ENCODE measurements at regions not wholly inside any gene's neighbourhood (a gene's known extent, or its start where the extent isn't known, plus 50 kb on each side); places are given as distances from the start of the nearest gene placed in this dataset.

GRCh38 chr7:367351-367901 is 77.5 kb downstream of the FOXL3 start:
- H3K27ac ChIP-seq = no peak overlapping the region
- no peaks in the 10 kb centered on the region for H3K36me3 ChIP-seq (ENCODE audit: control insufficient read depth, insufficient read depth, low read length)
- H3K79me2 ChIP-seq = no peaks in the 10 kb centered on the region
- H3K4me2 ChIP-seq (ENCODE audit: low read length) = no peak overlapping the region
- no peaks in the 10 kb centered on the region for H3K4me1 ChIP-seq
- H3K9ac ChIP-seq = no peak overlapping the region
- no peak for TF ChIP-seq CTCF (IDR thresholded peaks at IDR 0.05)
- H3K4me3 ChIP-seq (ENCODE audit: low read depth, low read length) = no peak overlapping the region
- H3K9me3 ChIP-seq (ENCODE audit: control insufficient read depth, low read length) = no peaks in the 10 kb centered on the region
- H3K27me3 ChIP-seq (ENCODE audit: control insufficient read depth, insufficient read depth, low read length) = no peaks in the 10 kb centered on the region
- H2AFZ ChIP-seq = no peak overlapping the region

- H3K9me3 ChIP-seq (ENCODE audit: control insufficient read depth, low read length) = no peaks in the 10 kb centered on the region
- H3K36me3 ChIP-seq (ENCODE audit: control insufficient read depth, insufficient read depth, low read length) = no peaks in the 10 kb centered on the region
- no peaks in the 10 kb centered on the region for H3K4me1 ChIP-seq
- no peak overlapping the region for H3K9ac ChIP-seq
- no peak overlapping the region for H3K27ac ChIP-seq
- H2AFZ ChIP-seq = no peak overlapping the region
- H3K4me2 ChIP-seq (ENCODE audit: low read length) = no peak overlapping the region
- TF ChIP-seq CTCF (IDR thresholded peaks at IDR 0.05) = no peak
- H3K4me3 ChIP-seq (ENCODE audit: low read depth, low read length) = no peak overlapping the region
- no peaks in the 10 kb centered on the region for H3K27me3 ChIP-seq (ENCODE audit: control insufficient read depth, insufficient read depth, low read length)
- no peaks in the 10 kb centered on the region for H3K79me2 ChIP-seq
These were observed 78.9 kb downstream of the FOXL3 start for GRCh38 chr7:368651-369475.

GRCh38 chr7:369476-370258 is 79.7 kb downstream of the FOXL3 start:
- Histone ChIP-seq H3K9me3 (ENCODE audit: control insufficient read depth, low read length) (no peaks in the 10 kb centered on the region), H3K9ac (no peak overlapping the region), H3K4me2 (ENCODE audit: low read length) (no peak overlapping the region), H3K4me1 (no peaks in the 10 kb centered on the region), H2AFZ (no peak overlapping the region), H3K36me3 (ENCODE audit: control insufficient read depth, insufficient read depth, low read length) (no peaks in the 10 kb centered on the region), H3K4me3 (ENCODE audit: low read depth, low read length) (no peak overlapping the region), H3K79me2 (no peaks in the 10 kb centered on the region), H3K27me3 (ENCODE audit: control insufficient read depth, insufficient read depth, low read length) (no peaks in the 10 kb centered on the region), H3K27ac (no peak overlapping the region)
- TF ChIP-seq CTCF (IDR thresholded peaks at IDR 0.05) = no peak

- Histone ChIP-seq H3K9me3 (ENCODE audit: control insufficient read depth, low read length) (no peaks in the 10 kb centered on the region), H3K27ac (no peak overlapping the region), H3K4me2 (ENCODE audit: low read length) (no peak overlapping the region), H2AFZ (no peak overlapping the region), H3K27me3 (ENCODE audit: control insufficient read depth, insufficient read depth, low read length) (no peaks in the 10 kb centered on the region), H3K4me1 (no peaks in the 10 kb centered on the region), H3K79me2 (no peaks in the 10 kb centered on the region), H3K9ac (no peak overlapping the region), H3K4me3 (ENCODE audit: low read depth, low read length) (no peak overlapping the region), H3K36me3 (ENCODE audit: control insufficient read depth, insufficient read depth, low read length) (no peaks in the 10 kb centered on the region)
- TF ChIP-seq CTCF (IDR thresholded peaks at IDR 0.05) = no peak
These were observed 80.3 kb downstream of the FOXL3 start for GRCh38 chr7:370259-370625.

Measured in parathyroid adenoma (tissue), 2 donors.